ENCODE measurements at regions not wholly inside any gene's neighbourhood (a gene's known extent, or its start where the extent isn't known, plus 50 kb on each side); places are given as distances from the start of the nearest gene placed in this dataset.

DNA sequence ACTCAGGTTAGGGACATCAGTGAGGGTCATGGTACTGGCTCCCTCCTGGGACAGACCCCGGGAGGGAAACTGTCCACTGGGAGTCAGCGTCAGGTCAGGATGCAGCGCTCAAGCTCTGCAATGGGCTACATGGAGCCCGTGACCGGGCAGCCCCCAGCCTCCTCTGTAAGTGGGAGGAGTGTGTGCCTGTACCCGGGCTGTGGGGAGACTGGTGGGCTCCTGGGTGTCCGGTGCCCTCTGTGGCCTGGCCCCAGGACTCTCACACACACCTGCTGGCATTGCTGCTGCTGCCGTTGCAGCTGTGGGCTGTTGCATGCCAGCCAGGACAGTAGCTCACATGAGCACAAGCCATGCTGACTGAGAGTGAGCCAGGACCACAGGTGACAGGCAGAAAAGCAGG lies 630.3 kb downstream of the TBC1D22A start:
- TF ChIP-seq CTCF (IDR thresholded peaks at IDR 0.05; ENCODE audit: low read depth, low read length, missing control alignments), result no peak
- no peak for DNase-seq (ENCODE audit: low read depth)
- H3K4me3 ChIP-seq (ENCODE audit: low read depth, low read length), result no peak overlapping the region

- no peak for DNase-seq (ENCODE audit: low read depth)
- no peak overlapping the region for H3K4me3 ChIP-seq (ENCODE audit: low read depth, low read length)
- no peak for TF ChIP-seq CTCF (IDR thresholded peaks at IDR 0.05; ENCODE audit: low read depth, low read length, missing control alignments)
Measured at GRCh38 chr22:47392054-47392347, 629.6 kb downstream of the TBC1D22A start.

DNA sequence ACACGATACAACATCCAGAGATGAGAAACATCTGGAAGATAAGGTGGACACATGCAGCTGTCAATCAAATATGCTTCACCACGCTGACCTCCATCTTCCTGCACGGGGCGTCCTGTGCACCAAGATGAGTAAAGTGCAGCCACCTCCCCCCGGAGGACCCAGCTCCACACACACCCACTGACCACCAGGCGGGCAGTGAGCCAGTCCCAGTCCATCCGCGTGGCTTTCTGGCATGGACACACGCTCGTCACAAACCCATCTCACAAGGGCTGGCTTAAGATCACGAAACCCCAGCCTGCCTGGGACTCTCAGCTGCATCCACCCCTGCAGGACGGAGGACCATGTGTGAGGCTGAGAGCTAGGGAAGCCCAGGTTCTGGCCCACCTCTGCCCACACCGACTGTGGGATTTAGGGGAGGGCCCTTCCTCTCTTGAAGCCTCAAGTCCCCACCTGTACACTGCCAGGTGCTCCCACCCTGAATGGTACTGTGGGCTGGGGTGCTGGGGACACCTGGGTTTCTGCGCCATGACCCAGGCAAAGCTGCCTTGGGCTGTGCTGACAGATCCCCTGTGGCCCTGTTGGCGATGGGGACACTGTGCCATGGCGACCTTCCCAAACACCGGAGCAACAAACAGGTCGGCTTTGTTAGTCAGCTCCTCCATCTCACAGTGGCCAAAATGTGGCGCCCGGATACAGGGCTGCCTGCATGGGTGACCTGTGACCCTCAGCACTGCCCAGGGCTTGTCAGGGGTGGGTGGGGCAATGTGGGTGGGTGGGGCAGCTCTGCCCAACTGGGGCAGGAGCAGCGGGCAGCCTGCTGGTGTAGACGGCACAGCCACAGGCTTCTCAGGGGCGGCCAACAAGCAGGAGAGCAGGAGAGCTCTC lies 629.0 kb downstream of the TBC1D22A start:
- no peak for TF ChIP-seq CTCF (IDR thresholded peaks at IDR 0.05; ENCODE audit: low read depth, low read length, missing control alignments)
- DNase-seq (ENCODE audit: low read depth), result no peak
- no peak overlapping the region for H3K4me3 ChIP-seq (ENCODE audit: low read depth, low read length)

DNA sequence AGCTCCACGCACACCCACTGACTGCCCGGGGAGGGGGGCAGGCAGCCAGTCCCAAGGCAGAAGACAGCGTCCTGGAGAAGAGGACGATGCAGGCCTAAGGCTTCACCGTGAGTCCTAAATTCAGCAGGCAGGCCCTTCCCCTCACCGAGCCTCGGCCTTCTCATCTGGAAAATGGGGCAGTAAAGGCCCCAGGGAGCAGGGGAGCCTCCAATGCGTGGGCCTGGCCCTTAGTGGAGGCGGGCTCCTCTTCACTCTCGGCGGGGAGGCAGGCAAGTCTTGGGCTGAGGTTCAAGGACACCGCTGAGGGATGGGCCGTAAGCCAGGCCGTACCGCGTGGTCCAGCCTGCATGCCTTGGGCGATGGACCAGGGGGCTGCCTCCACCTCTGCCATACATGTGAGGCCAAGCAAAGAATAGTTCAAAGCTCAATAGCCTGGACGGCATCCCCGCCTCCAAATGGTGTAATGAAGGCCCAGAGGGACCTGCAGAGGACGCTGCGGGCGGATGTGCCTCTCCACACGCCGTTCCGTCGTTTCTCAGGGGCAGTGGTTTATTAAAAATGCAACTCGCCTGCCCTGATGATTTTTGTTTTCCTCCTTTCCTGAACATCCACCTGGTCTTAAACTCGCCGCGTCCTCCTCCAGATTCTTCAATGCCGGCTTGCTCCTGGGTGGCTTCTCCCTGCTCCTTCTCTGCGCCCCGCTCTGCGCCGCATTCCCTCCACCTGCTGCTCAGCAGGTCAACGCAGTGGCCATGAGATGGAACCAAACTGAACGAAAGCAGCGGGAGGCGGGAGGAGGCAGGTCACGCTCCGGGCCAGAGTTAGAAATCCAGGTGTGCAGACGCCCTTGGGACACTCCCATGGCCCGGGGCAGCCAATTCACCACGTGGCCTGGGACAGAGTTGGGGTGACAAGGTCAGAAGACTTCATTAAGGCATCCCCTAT lies 627.8 kb downstream of the TBC1D22A start:
- H3K4me3 ChIP-seq (ENCODE audit: low read depth, low read length), result no peak overlapping the region
- no peak for DNase-seq (ENCODE audit: low read depth)
- no peak for TF ChIP-seq CTCF (IDR thresholded peaks at IDR 0.05; ENCODE audit: low read depth, low read length, missing control alignments)

- no peak overlapping the region for H3K4me3 ChIP-seq (ENCODE audit: low read depth, low read length)
- DNase-seq (ENCODE audit: low read depth), result no peak
- no peak for TF ChIP-seq CTCF (IDR thresholded peaks at IDR 0.05; ENCODE audit: low read depth, low read length, missing control alignments)
Measured at GRCh38 chr22:47389201-47389600, 626.8 kb downstream of the TBC1D22A start.

GRCh38 chr22:47388778-47389177 lies 626.3 kb downstream of the TBC1D22A start:
- no peak for DNase-seq (ENCODE audit: low read depth)
- H3K4me3 ChIP-seq (ENCODE audit: low read depth, low read length), result no peak overlapping the region
- no peak for TF ChIP-seq CTCF (IDR thresholded peaks at IDR 0.05; ENCODE audit: low read depth, low read length, missing control alignments)
